Fibroblast of upper back skin (primary cell): ENCODE measurements at regions not wholly inside any gene's neighbourhood (a gene's known extent, or its start where the extent isn't known, plus 50 kb on each side); places are given as distances from the start of the nearest gene placed in this dataset.
"Not testable (repeated sequence)": the region's sequence is repeated elsewhere in the genome, so short reads cannot be mapped to it uniquely, and the experiment has no call there.

Experiments
- DNase-seq: peaks from one replicate; pipeline ENCODE4 v3.0.0-alpha.2; 2013

- DNase-seq, result no peak
Observed at GRCh38 chr20:43404878-43405277, 52.8 kb upstream of the SRSF6 start.

GRCh38 chr20:43400882-43401281 lies 56.8 kb upstream of the SRSF6 start:
- not testable (repeated sequence) for DNase-seq

- no peak for DNase-seq
Observed at GRCh38 chr20:43398676-43399324, 58.9 kb upstream of the SRSF6 start.

- peak; percentile 11 for DNase-seq
Observed at GRCh38 chr20:43397147-43397546, 60.5 kb upstream of the SRSF6 start.

GRCh38 chr20:43393052-43393451 lies 64.6 kb upstream of the SRSF6 start:
- no peak for DNase-seq

GRCh38 chr20:43392561-43392960 lies 65.1 kb upstream of the SRSF6 start:
- no peak for DNase-seq

GRCh38 chr20:43389839-43390626 lies 67.7 kb upstream of the SRSF6 start:
- DNase-seq, result no peak

GRCh38 chr20:43389211-43389610 lies 68.5 kb upstream of the SRSF6 start:
- DNase-seq, result peak; percentile 24

GRCh38 chr20:43388268-43389002 lies 69.3 kb upstream of the SRSF6 start:
- DNase-seq, result peak; percentile 68

- DNase-seq, result no peak
Observed at GRCh38 chr20:43387737-43388136, 70.0 kb upstream of the SRSF6 start.

GRCh38 chr20:43386878-43387277 lies 70.8 kb upstream of the SRSF6 start:
- DNase-seq, result no peak

- DNase-seq, result no peak
Observed at GRCh38 chr20:43385914-43386313, 71.8 kb upstream of the SRSF6 start.

- DNase-seq, result no peak
Observed at GRCh38 chr20:43384101-43384940, 73.4 kb upstream of the SRSF6 start.

GRCh38 chr20:43383026-43383795 lies 74.5 kb upstream of the SRSF6 start:
- DNase-seq, result peak; percentile 57

GRCh38 chr20:43382135-43382534 lies 75.6 kb upstream of the SRSF6 start:
- DNase-seq, result not testable (repeated sequence)

- DNase-seq, result not testable (repeated sequence)
Observed at GRCh38 chr20:43381533-43381932, 76.2 kb upstream of the SRSF6 start.

GRCh38 chr20:43379239-43379917 lies 78.3 kb upstream of the SRSF6 start:
- peak; percentile 96 for DNase-seq

GRCh38 chr20:43376831-43377230 lies 80.9 kb upstream of the SRSF6 start:
- DNase-seq, result no peak

GRCh38 chr20:43375591-43375990 lies 82.1 kb upstream of the SRSF6 start:
- peak; percentile 59 for DNase-seq

GRCh38 chr20:43372051-43372450 lies 85.6 kb upstream of the SRSF6 start:
- no peak for DNase-seq

- DNase-seq, result no peak
Observed at GRCh38 chr20:43365691-43366090, 92.0 kb upstream of the SRSF6 start.
